Germinal center (tissue), 1 donor: ENCODE measurements at regions not wholly inside any gene's neighbourhood (a gene's known extent, or its start where the extent isn't known, plus 50 kb on each side); places are given as distances from the start of the nearest gene placed in this dataset.
A peak's percentile ranks its signal among the peaks of the same experiment; 100 is the strongest.

Source experiments
- DNase-seq: peaks from one replicate; pipeline ENCODE4 v3.0.0; 2012; ENCODE audit warnings: mixed read lengths, low spot score

GRCh38 chr5:81856948-81857928 is 106.3 kb upstream of the SSBP2 start:
- peak; percentile 18 for DNase-seq

- no peak for DNase-seq
These were observed 104.7 kb upstream of the SSBP2 start for GRCh38 chr5:81855591-81855990.

GRCh38 chr5:81854915-81855314 is 104.0 kb upstream of the SSBP2 start:
- no peak for DNase-seq

GRCh38 chr5:81854485-81854884 is 103.6 kb upstream of the SSBP2 start:
- DNase-seq = no peak

- no peak for DNase-seq
These were observed 102.1 kb upstream of the SSBP2 start for GRCh38 chr5:81853030-81853357.

- peak; percentile 30 for DNase-seq
These were observed 101.6 kb upstream of the SSBP2 start for GRCh38 chr5:81852291-81853029.

- peak; percentile 91 for DNase-seq
These were observed 100.7 kb upstream of the SSBP2 start for GRCh38 chr5:81851481-81852178.

- DNase-seq = no peak
These were observed 99.8 kb upstream of the SSBP2 start for GRCh38 chr5:81850501-81851357.

- DNase-seq = no peak
These were observed 99.0 kb upstream of the SSBP2 start for GRCh38 chr5:81849770-81850367.

GRCh38 chr5:81848362-81848880 is 97.5 kb upstream of the SSBP2 start:
- DNase-seq = no peak

- DNase-seq = no peak
These were observed 95.4 kb upstream of the SSBP2 start for GRCh38 chr5:81846301-81846700.

- DNase-seq = no peak
These were observed 92.9 kb upstream of the SSBP2 start for GRCh38 chr5:81843845-81844244.

GRCh38 chr5:81842795-81843398 is 92.0 kb upstream of the SSBP2 start:
- no peak for DNase-seq

GRCh38 chr5:81839034-81839433 is 88.1 kb upstream of the SSBP2 start:
- no peak for DNase-seq

GRCh38 chr5:81838307-81838906 is 87.5 kb upstream of the SSBP2 start:
- DNase-seq = peak; percentile 9

GRCh38 chr5:81837667-81838306 is 86.9 kb upstream of the SSBP2 start:
- no peak for DNase-seq

- DNase-seq = no peak
These were observed 85.0 kb upstream of the SSBP2 start for GRCh38 chr5:81835814-81836367.

- no peak for DNase-seq
These were observed 83.2 kb upstream of the SSBP2 start for GRCh38 chr5:81834021-81834660.

- DNase-seq = no peak
These were observed 79.7 kb upstream of the SSBP2 start for GRCh38 chr5:81830596-81830995.
